ENCODE measurements at regions not wholly inside any gene's neighbourhood (a gene's known extent, or its start where the extent isn't known, plus 50 kb on each side); places are given as distances from the start of the nearest gene placed in this dataset.

DNA sequence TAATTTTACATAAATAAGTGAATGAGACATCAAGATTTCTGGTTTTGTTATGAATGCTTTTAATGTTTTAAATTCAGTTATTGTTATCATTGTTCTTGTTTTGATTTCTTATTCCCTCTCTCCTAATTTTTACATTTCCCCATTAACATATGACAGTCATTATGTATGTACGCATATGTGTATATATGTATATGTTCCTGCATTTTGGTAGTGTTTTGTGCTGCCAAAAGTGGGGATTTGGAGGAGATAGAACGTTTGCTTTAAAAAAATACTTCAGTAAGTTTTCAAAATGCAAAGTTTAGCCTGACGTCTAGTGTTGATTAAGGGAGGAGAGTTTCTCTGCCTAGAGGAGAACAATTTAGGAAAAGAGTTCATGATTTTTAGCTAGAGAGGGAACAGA is 385.2 kb downstream of the EPHA4 start:
- TF ChIP-seq HDGF (IDR thresholded peaks at IDR 0.05; ENCODE audit: borderline replicate concordance) = no peak
- no peak for TF ChIP-seq FOXK2 (IDR thresholded peaks at IDR 0.05)
- TF ChIP-seq LEF1 (IDR thresholded peaks at IDR 0.05; ENCODE audit: borderline replicate concordance) = no peak
- TF ChIP-seq FOXM1 (IDR thresholded peaks at IDR 0.05; ENCODE audit: borderline replicate concordance) = no peak
- no peak for TF ChIP-seq SP1 (IDR thresholded peaks at IDR 0.05)
- TF ChIP-seq, protein P1, sequence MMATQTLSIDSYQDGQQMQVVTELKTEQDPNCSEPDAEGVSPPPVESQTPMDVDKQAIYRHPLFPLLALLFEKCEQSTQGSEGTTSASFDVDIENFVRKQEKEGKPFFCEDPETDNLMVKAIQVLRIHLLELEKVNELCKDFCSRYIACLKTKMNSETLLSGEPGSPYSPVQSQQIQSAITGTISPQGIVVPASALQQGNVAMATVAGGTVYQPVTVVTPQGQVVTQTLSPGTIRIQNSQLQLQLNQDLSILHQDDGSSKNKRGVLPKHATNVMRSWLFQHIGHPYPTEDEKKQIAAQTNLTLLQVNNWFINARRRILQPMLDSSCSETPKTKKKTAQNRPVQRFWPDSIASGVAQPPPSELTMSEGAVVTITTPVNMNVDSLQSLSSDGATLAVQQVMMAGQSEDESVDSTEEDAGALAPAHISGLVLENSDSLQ (IDR thresholded peaks at IDR 0.05) = no peak
- TF ChIP-seq BHLHE40 (IDR thresholded peaks at IDR 0.05; ENCODE audit: borderline replicate concordance) = no peak
- no peak for TF ChIP-seq ZNF384 (IDR thresholded peaks at IDR 0.05)
- no peak for TF ChIP-seq SUZ12 (IDR thresholded peaks at IDR 0.05)
- TF ChIP-seq ARNT (IDR thresholded peaks at IDR 0.05) = no peak
- TF ChIP-seq ELF4 (IDR thresholded peaks at IDR 0.05) = no peak
- no peak for TF ChIP-seq CTBP1 (IDR thresholded peaks at IDR 0.05; ENCODE audit: borderline replicate concordance)
- TF ChIP-seq FOXA1 (IDR thresholded peaks at IDR 0.05) = no peak
- no peak for TF ChIP-seq NFRKB (IDR thresholded peaks at IDR 0.05)

Measured in HEK293T (cell line).